ENCODE measurements at regions not wholly inside any gene's neighbourhood (a gene's known extent, or its start where the extent isn't known, plus 50 kb on each side); places are given as distances from the start of the nearest gene placed in this dataset.

GRCh38 chr9:86997156-86997555, 49.9 kb upstream of the GAS1 start:
- Histone ChIP-seq H3K9ac (ENCODE audit: low read length) (no peak overlapping the region), H3K27me3 (ENCODE audit: control insufficient read depth, insufficient read depth, low read length) (no peaks in the 10 kb centered on the region), H3K4me1 (ENCODE audit: control insufficient read depth, low read depth, low read length) (no peaks in the 10 kb centered on the region), H3K27ac (ENCODE audit: low read length) (no peak overlapping the region), H3K4me3 (ENCODE audit: low read length) (no peak overlapping the region), H3K9me3 (ENCODE audit: control insufficient read depth, low read depth, low read length) (no peaks in the 10 kb centered on the region), H3K36me3 (ENCODE audit: control insufficient read depth, low read depth, low read length) (no peaks in the 10 kb centered on the region)

- Histone ChIP-seq H3K9ac (ENCODE audit: low read length) (no peak overlapping the region), H3K4me1 (ENCODE audit: control insufficient read depth, low read depth, low read length) (no peaks in the 10 kb centered on the region), H3K9me3 (ENCODE audit: control insufficient read depth, low read depth, low read length) (no peaks in the 10 kb centered on the region), H3K4me3 (ENCODE audit: low read length) (no peak overlapping the region), H3K36me3 (ENCODE audit: control insufficient read depth, low read depth, low read length) (no peaks in the 10 kb centered on the region), H3K27ac (ENCODE audit: low read length) (no peak overlapping the region), H3K27me3 (ENCODE audit: control insufficient read depth, insufficient read depth, low read length) (no peaks in the 10 kb centered on the region)
These were observed 50.6 kb upstream of the GAS1 start for GRCh38 chr9:86997951-86998350.

- H3K27ac ChIP-seq (ENCODE audit: low read length): no peak overlapping the region
- H3K36me3 ChIP-seq (ENCODE audit: control insufficient read depth, low read depth, low read length): no peaks in the 10 kb centered on the region
- H3K27me3 ChIP-seq (ENCODE audit: control insufficient read depth, insufficient read depth, low read length): no peaks in the 10 kb centered on the region
- no peak overlapping the region for H3K4me3 ChIP-seq (ENCODE audit: low read length)
- no peaks in the 10 kb centered on the region for H3K4me1 ChIP-seq (ENCODE audit: control insufficient read depth, low read depth, low read length)
- no peak overlapping the region for H3K9ac ChIP-seq (ENCODE audit: low read length)
- H3K9me3 ChIP-seq (ENCODE audit: control insufficient read depth, low read depth, low read length): no peaks in the 10 kb centered on the region
These were observed 55.2 kb upstream of the GAS1 start for GRCh38 chr9:87002517-87002916.

- no peak overlapping the region for H3K9ac ChIP-seq (ENCODE audit: low read length)
- no peaks in the 10 kb centered on the region for H3K36me3 ChIP-seq (ENCODE audit: control insufficient read depth, low read depth, low read length)
- no peak overlapping the region for H3K4me3 ChIP-seq (ENCODE audit: low read length)
- no peaks in the 10 kb centered on the region for H3K27me3 ChIP-seq (ENCODE audit: control insufficient read depth, insufficient read depth, low read length)
- H3K4me1 ChIP-seq (ENCODE audit: control insufficient read depth, low read depth, low read length): no peaks in the 10 kb centered on the region
- no peaks in the 10 kb centered on the region for H3K9me3 ChIP-seq (ENCODE audit: control insufficient read depth, low read depth, low read length)
- no peak overlapping the region for H3K27ac ChIP-seq (ENCODE audit: low read length)
These were observed 56.7 kb upstream of the GAS1 start for GRCh38 chr9:87004016-87004415.

- no peak overlapping the region for H3K27ac ChIP-seq (ENCODE audit: low read length)
- H3K4me3 ChIP-seq (ENCODE audit: low read length): no peak overlapping the region
- H3K9ac ChIP-seq (ENCODE audit: low read length): no peak overlapping the region
- no peaks in the 10 kb centered on the region for H3K36me3 ChIP-seq (ENCODE audit: control insufficient read depth, low read depth, low read length)
- H3K4me1 ChIP-seq (ENCODE audit: control insufficient read depth, low read depth, low read length): no peaks in the 10 kb centered on the region
- H3K27me3 ChIP-seq (ENCODE audit: control insufficient read depth, insufficient read depth, low read length): no peaks in the 10 kb centered on the region
- H3K9me3 ChIP-seq (ENCODE audit: control insufficient read depth, low read depth, low read length): no peaks in the 10 kb centered on the region
These were observed 59.6 kb upstream of the GAS1 start for GRCh38 chr9:87006956-87007355.

- no peaks in the 10 kb centered on the region for H3K4me1 ChIP-seq (ENCODE audit: control insufficient read depth, low read depth, low read length)
These were observed 60.5 kb upstream of the GAS1 start for GRCh38 chr9:87007711-87008366.

GRCh38 chr9:87008667-87009066, 61.4 kb upstream of the GAS1 start:
- no peak overlapping the region for H3K27ac ChIP-seq (ENCODE audit: low read length)

More at GRCh38 chr9:87007711-87008366, 60.5 kb upstream of the GAS1 start:
- no peak overlapping the region for H3K27ac ChIP-seq (ENCODE audit: low read length)
- H3K36me3 ChIP-seq (ENCODE audit: control insufficient read depth, low read depth, low read length): no peaks in the 10 kb centered on the region
- no peaks in the 10 kb centered on the region for H3K27me3 ChIP-seq (ENCODE audit: control insufficient read depth, insufficient read depth, low read length)
- no peak overlapping the region for H3K9ac ChIP-seq (ENCODE audit: low read length)
- H3K4me3 ChIP-seq (ENCODE audit: low read length): no peak overlapping the region
- H3K9me3 ChIP-seq (ENCODE audit: control insufficient read depth, low read depth, low read length): no peaks in the 10 kb centered on the region

GRCh38 chr9:87010626-87011025, 63.3 kb upstream of the GAS1 start:
- Histone ChIP-seq H3K9ac (ENCODE audit: low read length) (no peak overlapping the region), H3K27ac (ENCODE audit: low read length) (no peak overlapping the region), H3K4me3 (ENCODE audit: low read length) (no peak overlapping the region), H3K36me3 (ENCODE audit: control insufficient read depth, low read depth, low read length) (no peaks in the 10 kb centered on the region), H3K27me3 (ENCODE audit: control insufficient read depth, insufficient read depth, low read length) (no peaks in the 10 kb centered on the region), H3K9me3 (ENCODE audit: control insufficient read depth, low read depth, low read length) (no peaks in the 10 kb centered on the region), H3K4me1 (ENCODE audit: control insufficient read depth, low read depth, low read length) (no peaks in the 10 kb centered on the region)

More at GRCh38 chr9:87008667-87009066, 61.4 kb upstream of the GAS1 start:
- no peaks in the 10 kb centered on the region for H3K27me3 ChIP-seq (ENCODE audit: control insufficient read depth, insufficient read depth, low read length)
- no peaks in the 10 kb centered on the region for H3K9me3 ChIP-seq (ENCODE audit: control insufficient read depth, low read depth, low read length)
- H3K36me3 ChIP-seq (ENCODE audit: control insufficient read depth, low read depth, low read length): no peaks in the 10 kb centered on the region
- no peak overlapping the region for H3K9ac ChIP-seq (ENCODE audit: low read length)
- no peaks in the 10 kb centered on the region for H3K4me1 ChIP-seq (ENCODE audit: control insufficient read depth, low read depth, low read length)
- no peak overlapping the region for H3K4me3 ChIP-seq (ENCODE audit: low read length)

GRCh38 chr9:87011551-87011950, 64.2 kb upstream of the GAS1 start:
- Histone ChIP-seq H3K27me3 (ENCODE audit: control insufficient read depth, insufficient read depth, low read length) (no peaks in the 10 kb centered on the region), H3K27ac (ENCODE audit: low read length) (no peak overlapping the region), H3K36me3 (ENCODE audit: control insufficient read depth, low read depth, low read length) (no peaks in the 10 kb centered on the region), H3K9ac (ENCODE audit: low read length) (no peak overlapping the region), H3K9me3 (ENCODE audit: control insufficient read depth, low read depth, low read length) (no peaks in the 10 kb centered on the region), H3K4me3 (ENCODE audit: low read length) (no peak overlapping the region), H3K4me1 (ENCODE audit: control insufficient read depth, low read depth, low read length) (no peaks in the 10 kb centered on the region)

- Histone ChIP-seq H3K27me3 (ENCODE audit: control insufficient read depth, insufficient read depth, low read length) (no peaks in the 10 kb centered on the region), H3K4me1 (ENCODE audit: control insufficient read depth, low read depth, low read length) (no peaks in the 10 kb centered on the region), H3K36me3 (ENCODE audit: control insufficient read depth, low read depth, low read length) (no peaks in the 10 kb centered on the region), H3K9ac (ENCODE audit: low read length) (no peak overlapping the region), H3K27ac (ENCODE audit: low read length) (no peak overlapping the region), H3K4me3 (ENCODE audit: low read length) (no peak overlapping the region), H3K9me3 (ENCODE audit: control insufficient read depth, low read depth, low read length) (no peaks in the 10 kb centered on the region)
These were observed 66.2 kb upstream of the GAS1 start for GRCh38 chr9:87013490-87013889.

GRCh38 chr9:87014436-87014835, 67.1 kb upstream of the GAS1 start:
- Histone ChIP-seq H3K36me3 (ENCODE audit: control insufficient read depth, low read depth, low read length) (no peaks in the 10 kb centered on the region), H3K27me3 (ENCODE audit: control insufficient read depth, insufficient read depth, low read length) (no peaks in the 10 kb centered on the region), H3K4me3 (ENCODE audit: low read length) (no peak overlapping the region)

GRCh38 chr9:87016681-87017080, 69.4 kb upstream of the GAS1 start:
- no peak overlapping the region for H3K4me3 ChIP-seq (ENCODE audit: low read length)
- no peaks in the 10 kb centered on the region for H3K9me3 ChIP-seq (ENCODE audit: control insufficient read depth, low read depth, low read length)
- no peak overlapping the region for H3K9ac ChIP-seq (ENCODE audit: low read length)
- no peak overlapping the region for H3K27ac ChIP-seq (ENCODE audit: low read length)
- peaks cover 10% of the 10 kb centered on the region for H3K4me1 ChIP-seq (ENCODE audit: control insufficient read depth, low read depth, low read length)
- H3K27me3 ChIP-seq (ENCODE audit: control insufficient read depth, insufficient read depth, low read length): no peaks in the 10 kb centered on the region
- no peaks in the 10 kb centered on the region for H3K36me3 ChIP-seq (ENCODE audit: control insufficient read depth, low read depth, low read length)

More at GRCh38 chr9:87014436-87014835, 67.1 kb upstream of the GAS1 start:
- no peak overlapping the region for H3K27ac ChIP-seq (ENCODE audit: low read length)
- no peaks in the 10 kb centered on the region for H3K9me3 ChIP-seq (ENCODE audit: control insufficient read depth, low read depth, low read length)
- H3K9ac ChIP-seq (ENCODE audit: low read length): no peak overlapping the region
- H3K4me1 ChIP-seq (ENCODE audit: control insufficient read depth, low read depth, low read length): no peaks in the 10 kb centered on the region
